IMR-90 (cell line): ENCODE measurements at regions not wholly inside any gene's neighbourhood (a gene's known extent, or its start where the extent isn't known, plus 50 kb on each side); places are given as distances from the start of the nearest gene placed in this dataset.

Experiments used
- ATAC-seq: fragments of 200-7000 bp; cut with Tn5 transposase; 2 replicates; pipeline ENCODE4 v1.9.1; 2020; ENCODE audit warnings: low read depth, mild to moderate bottlenecking, moderate library complexity
- BruUV-seq: library from RNA; stranded (reverse); fragments of 400-500 nt; replicated peaks from 2 replicates; lab custom pipeline; 2021; lab: Mats Ljungman, UMichigan
- CTCF ChIA-PET: fragments of 300-600 bp; formaldehyde crosslinking; extraction: SDS; loops from one replicate; lab custom pipeline; 2021; ENCODE audit warnings: antibody characterized with exemption; lab: Yijun Ruan, JAX
- POLR2A ChIA-PET: fragments of 300-600 bp; sonication (Branson Sonifier 250); formaldehyde crosslinking; loops from one replicate; lab custom pipeline; 2022; ENCODE audit warnings: antibody characterized with exemption; ENCODE audit not compliant: unreplicated experiment; lab: Charles Lee
- DNase-seq: peaks from one replicate; pipeline ENCODE4 v3.0.0; 2013
- H2AFZ ChIP-seq: replicated peaks from 2 replicates; pipeline ENCODE3; 2013; ENCODE audit warnings: low read length, mild to moderate bottlenecking; ENCODE audit not compliant: poor library complexity
- H2AK5ac ChIP-seq: 2 replicates; pipeline ENCODE4 v1.6.1; 2013; ENCODE audit warnings: low read depth, low read length, inconsistent platforms
- H2AK9ac ChIP-seq: replicated peaks from 2 replicates; pipeline ENCODE3; 2013; ENCODE audit warnings: mild to moderate bottlenecking, low read depth, low read length, moderate library complexity; ENCODE audit not compliant: poor library complexity
- H2BK120ac ChIP-seq: 2 replicates; pipeline ENCODE4 v1.6.1; 2013; ENCODE audit warnings: low read depth, low read length, inconsistent platforms
- H2BK15ac ChIP-seq: 3 replicates; pipeline ENCODE4 v1.6.1; 2013; ENCODE audit warnings: low read depth, low read length, inconsistent platforms
- H2BK20ac ChIP-seq: 2 replicates; pipeline ENCODE4 v1.6.1; 2013; ENCODE audit warnings: low read depth, mild to moderate bottlenecking, inconsistent platforms, low read length, moderate library complexity
- H2BK5ac ChIP-seq: 2 replicates; pipeline ENCODE4 v1.6.1; 2013; ENCODE audit warnings: mild to moderate bottlenecking, low read depth, low read length, inconsistent platforms; ENCODE audit not compliant: poor library complexity, severe bottlenecking
- H3K14ac ChIP-seq: replicated peaks from 2 replicates; pipeline ENCODE4 v1.6.1; 2013; ENCODE audit warnings: low read depth, low read length, inconsistent platforms
- H3K18ac ChIP-seq: 2 replicates; pipeline ENCODE4 v1.6.1; 2013; ENCODE audit warnings: low read depth, low read length, control low read depth
- H3K23ac ChIP-seq: 2 replicates; pipeline ENCODE4 v1.6.1; 2013; ENCODE audit warnings: low read depth, low read length, inconsistent platforms
- H3K27ac ChIP-seq: 2 replicates; pipeline ENCODE4 v1.5.1; 2013; ENCODE audit warnings: mild to moderate bottlenecking, control low read depth, low read length; ENCODE audit not compliant: insufficient read depth
- H3K27me3 ChIP-seq: 2 replicates; pipeline ENCODE4 v1.6.1; 2013; ENCODE audit warnings: low read length; ENCODE audit not compliant: control insufficient read depth, insufficient read depth
- H3K36me3 ChIP-seq: 2 replicates; pipeline ENCODE4 v1.6.1; 2013; ENCODE audit warnings: low read length, mixed read lengths; ENCODE audit not compliant: control insufficient read depth, insufficient read depth
- H3K4ac ChIP-seq: 2 replicates; pipeline ENCODE4 v1.6.1; 2013; ENCODE audit warnings: low read depth, low read length, inconsistent platforms
- H3K4me1 ChIP-seq: 2 replicates; pipeline ENCODE4 v1.6.1; 2013; ENCODE audit warnings: low read length, mixed read lengths; ENCODE audit not compliant: control insufficient read depth, insufficient read depth
- H3K4me2 ChIP-seq: 2 replicates; pipeline ENCODE4 v1.6.1; 2013; ENCODE audit warnings: low read depth, mild to moderate bottlenecking, control low read depth, low read length, moderate library complexity
- H3K4me3 ChIP-seq: 2 replicates; pipeline ENCODE4 v1.5.1; 2013; ENCODE audit warnings: low read depth, mild to moderate bottlenecking, control low read depth, low read length, moderate library complexity; ENCODE audit not compliant: insufficient read depth
- H3K56ac ChIP-seq: 2 replicates; pipeline ENCODE4 v1.6.1; 2013; ENCODE audit warnings: low read length, inconsistent platforms; ENCODE audit not compliant: insufficient read depth; ENCODE audit errors: extremely low read depth
- H3K79me1 ChIP-seq, 2 experiments: 2 replicates each; pipeline ENCODE4 v1.6.1; 2013; ENCODE audit warnings: low read length in 2 of 2, inconsistent platforms in 1 of 2, low read depth in 1 of 2
- H3K9ac ChIP-seq: 2 replicates; pipeline ENCODE4 v1.6.1; 2013; ENCODE audit warnings: low read depth, low read length, control low read depth
- H3K9me1 ChIP-seq: 2 replicates; pipeline ENCODE4 v1.6.1; 2013; ENCODE audit warnings: low read length, inconsistent platforms; ENCODE audit not compliant: insufficient read depth
- H3K9me3 ChIP-seq: 2 replicates; pipeline ENCODE4 v1.6.1; 2013; ENCODE audit warnings: low read length; ENCODE audit not compliant: control insufficient read depth, insufficient read depth
- H4K20me1 ChIP-seq: 2 replicates; pipeline ENCODE4 v1.6.1; 2013; ENCODE audit warnings: low read length, inconsistent platforms; ENCODE audit not compliant: insufficient read depth
- H4K5ac ChIP-seq: 2 replicates; pipeline ENCODE4 v1.6.1; 2013; ENCODE audit warnings: mild to moderate bottlenecking, low read depth, low read length, control low read depth
- H4K8ac ChIP-seq, 2 experiments: 2 replicates each; pipeline ENCODE4 v1.6.1; 2013; ENCODE audit warnings: low read depth in 2 of 2, low read length in 2 of 2, control low read depth in 1 of 2, inconsistent platforms in 1 of 2
- H4K91ac ChIP-seq: 2 replicates; pipeline ENCODE4 v1.6.1; 2013; ENCODE audit warnings: low read depth, low read length, inconsistent platforms; ENCODE audit not compliant: insufficient read depth
- CEBPB ChIP-seq: IDR thresholded peaks from 2 replicates; pipeline ENCODE4 v1.6.1; 2012; ENCODE audit warnings: low read depth, low read length, improper control_type of control experiment
- CHD1 ChIP-seq: IDR thresholded peaks from 2 replicates; pipeline ENCODE4 v1.6.1; 2012; ENCODE audit warnings: low read depth, low read length, improper control_type of control experiment
- MAFK ChIP-seq: IDR thresholded peaks from 2 replicates; pipeline ENCODE4 v1.6.1; 2012; ENCODE audit warnings: low read depth, low read length, improper control_type of control experiment
- NFE2L2 ChIP-seq: fragments of 150-350 bp; IDR thresholded peaks from 2 replicates; pipeline ENCODE4 v1.6.1; 2016; ENCODE audit warnings: low read depth, mild to moderate bottlenecking, low read length
- RAD21 ChIP-seq: IDR thresholded peaks from 2 replicates; pipeline ENCODE4 v1.6.1; 2012; ENCODE audit warnings: low read length, improper control_type of control experiment
- WGBS, 2 experiments: methylation state at CpG; one replicate each; pipeline versions ENCODE4 v1.1.5 to v1.1.7; 2013; ENCODE audit warnings: missing lambda C conversion rate in 2 of 2; ENCODE audit not compliant: insufficient read length in 1 of 2; ENCODE audit errors: extremely low coverage in 2 of 2; 5-methylcytosine and 5-hydroxymethylcytosine counted together
- dilution Hi-C: fragments of 300-500 bp; cut with HindIII; formaldehyde crosslinking; loops from one replicate; pipeline ENCODE4 v1.14.3; 2018; ENCODE audit warnings: low sequenced_read_pairs; ENCODE audit not compliant: unreplicated experiment
- in situ Hi-C: fragments of 300-500 bp; cut with MboI; formaldehyde crosslinking; loops from 3 replicates; pipeline ENCODE4 v1.14.3; 2019; ENCODE audit warnings: low sequenced_read_pairs, inconsistent platforms, mixed read lengths
- intact Hi-C: fragments of 100-400 bp; cut with micrococcal nuclease; formaldehyde crosslinking; loops from 2 replicates; pipeline ENCODE4 v1.10.0; 2022

DNA sequence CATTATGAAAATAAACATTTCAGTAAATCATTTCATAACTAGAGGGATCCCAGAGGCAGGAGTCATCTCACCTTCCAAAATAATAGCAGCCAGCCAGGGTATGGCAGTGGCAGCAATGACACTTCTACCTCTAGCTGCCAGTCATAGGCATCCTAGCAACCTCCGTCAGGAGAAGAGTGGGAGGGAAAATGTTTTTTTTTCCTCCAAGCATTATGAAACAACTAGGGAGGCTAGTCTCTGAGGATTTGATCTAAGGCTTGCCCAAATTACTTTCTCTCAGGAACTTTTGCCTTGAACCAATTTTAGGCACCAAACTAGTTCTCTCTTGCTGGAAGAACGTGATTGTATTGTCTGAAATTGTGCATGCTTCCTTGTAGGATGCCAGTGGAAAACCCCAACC, 208.7 kb upstream of the PREP start:
- CTCF ChIA-PET: no interaction called here
- TF ChIP-seq CEBPB (no peak), RAD21 (no peak), CHD1 (no peak), MAFK (no peak), NFE2L2 (no peak)
- Histone ChIP-seq H4K8ac (peak overlapping the region; percentile 21 to 49; a peak in 1 of 4 replicates), H4K20me1 (no peaks in the 10 kb centered on the region), H2BK15ac (peak overlapping the region; percentile 81; the same call in 2 of the 3 replicates), H3K27ac (no peak overlapping the region), H4K91ac (peak overlapping the region; percentile 17; the same call in 1 of the 2 replicates), H3K27me3 (no peaks in the 10 kb centered on the region), H4K5ac (no peak overlapping the region), H3K4ac (peak overlapping the region; percentile 72), H3K4me2 (no peak overlapping the region), H3K79me1 (peaks cover 0 to 3% of the 10 kb centered on the region in 2 experiments; a peak in 1 of 4 replicates), H2AK5ac (no peak overlapping the region; the same call in 1 of the 2 replicates), H3K9me3 (no peaks in the 10 kb centered on the region), H3K4me3 (no peak overlapping the region), H3K14ac (no peak overlapping the region; the same call in 1 of the 2 replicates), H2BK120ac (peak overlapping the region; percentile 73), H3K36me3 (no peaks in the 10 kb centered on the region), H2AK9ac (no peak overlapping the region), H3K9me1 (peaks cover 11% of the 10 kb centered on the region), H3K9ac (no peak overlapping the region), H3K4me1 (peaks cover 16% of the 10 kb centered on the region), H3K23ac (peak overlapping the region; percentile 41; the same call in 1 of the 2 replicates), H3K18ac (peak overlapping the region; percentile 67; the same call in 1 of the 2 replicates), H2AFZ (no peak overlapping the region), H2BK20ac (peak overlapping the region; percentile 57; the same call in 1 of the 2 replicates), H3K56ac (no peak overlapping the region), H2BK5ac (peak overlapping the region; percentile 38)
- DNase-seq (no peak), ATAC-seq (no peak)
- BruUV-seq: no TSS peak
- dilution Hi-C loops: no loop called here
- no CpG with 5 or more reads among the region's 2 CpGs for WGBS, 2 experiments
- in situ Hi-C loops: no loop called here
- POLR2A ChIA-PET: no interaction called here
- intact Hi-C loops: no loop called here
